HG02970 (cell line): ENCODE measurements at regions not wholly inside any gene's neighbourhood (a gene's known extent, or its start where the extent isn't known, plus 50 kb on each side); places are given as distances from the start of the nearest gene placed in this dataset.

Experiments used
- ATAC-seq: cut with Tn5 transposase; IDR thresholded peaks from one replicate; pipeline ENCODE4 v1.9.1; 2021; ENCODE audit warnings: mild to moderate bottlenecking, moderate library complexity, moderate number of reproducible peaks; ENCODE audit not compliant: unreplicated experiment, low FRiP score

- no peak for ATAC-seq
These were observed 151.0 kb downstream of the COX7C start for GRCh38 chr5:86768699-86769202.

DNA sequence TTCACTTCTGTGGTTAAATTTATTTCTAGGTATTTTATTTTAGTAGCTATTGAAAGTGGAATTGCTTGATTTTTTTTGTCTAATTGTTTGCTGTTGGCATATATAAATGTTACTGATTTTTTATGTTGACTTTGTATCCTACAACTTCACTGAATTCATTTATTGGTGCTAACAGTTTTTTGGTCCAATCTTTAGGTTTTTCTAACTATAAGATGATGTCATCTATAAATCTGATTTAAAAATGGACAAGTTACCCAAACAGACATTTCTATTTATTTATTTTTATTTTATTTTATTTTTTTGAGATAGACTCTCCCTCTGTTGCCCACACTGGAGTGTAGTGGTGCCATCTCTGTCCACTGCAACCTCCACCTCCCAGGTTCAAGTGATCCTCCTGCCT, 162.3 kb downstream of the COX7C start:
- ATAC-seq: no peak

DNA sequence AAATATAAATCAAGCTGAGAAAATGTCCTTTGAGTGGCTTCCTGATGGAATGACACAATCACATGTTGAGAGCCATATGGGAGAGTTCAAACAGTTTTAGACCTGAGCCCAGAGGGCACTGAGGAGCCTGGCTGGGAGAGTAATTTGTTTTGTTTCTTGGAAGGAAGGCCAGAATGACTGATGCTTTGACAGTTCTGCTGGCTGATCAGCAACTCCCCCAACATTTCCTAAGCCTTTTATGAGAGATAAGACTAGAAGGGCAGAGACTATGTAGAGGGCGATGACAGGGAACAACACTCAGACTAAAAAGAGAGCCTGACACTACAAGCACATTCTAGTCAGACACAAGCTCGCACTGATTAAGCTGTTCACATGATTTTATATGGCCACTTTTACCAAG, 169.2 kb downstream of the COX7C start:
- no peak for ATAC-seq

GRCh38 chr5:86795659-86796058, 177.9 kb downstream of the COX7C start:
- no peak for ATAC-seq

DNA sequence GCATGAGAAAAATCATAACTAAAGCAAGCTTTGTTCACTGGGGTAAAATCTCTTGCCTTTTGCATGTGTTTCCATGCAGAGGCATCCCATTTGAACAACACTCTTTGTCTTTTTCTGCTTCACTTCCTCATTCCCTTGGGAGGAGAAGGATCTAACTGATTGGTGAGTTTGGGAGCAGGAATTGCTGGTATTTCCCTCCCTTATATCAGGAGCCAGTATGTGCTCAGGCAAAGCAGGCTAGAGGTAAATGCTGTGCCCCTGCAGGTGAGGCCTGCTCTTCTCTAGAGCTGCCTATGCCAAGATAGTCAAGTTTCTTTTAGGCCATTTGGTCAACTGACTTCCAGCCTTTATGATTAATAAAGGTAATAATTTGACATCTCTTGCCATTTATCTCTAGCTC, 179.9 kb downstream of the COX7C start:
- no peak for ATAC-seq

DNA sequence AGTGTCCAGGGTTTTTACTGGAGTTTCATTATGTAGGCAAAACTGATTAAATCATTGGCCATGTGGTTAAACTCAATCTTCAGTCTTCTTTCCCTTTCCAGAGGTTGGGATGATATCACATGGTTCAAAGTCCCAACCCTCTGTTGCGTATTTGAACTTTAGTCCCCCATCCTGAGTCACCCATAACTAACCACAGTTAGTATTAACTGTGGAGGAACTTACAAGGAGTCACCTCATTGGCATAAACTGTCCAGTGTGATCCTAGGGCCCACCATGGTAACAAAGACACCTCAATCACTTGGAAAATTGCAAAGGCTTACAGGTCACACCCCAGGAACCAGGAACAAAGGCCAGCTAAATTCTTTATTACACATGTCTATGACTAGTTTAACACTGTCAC, 188.5 kb downstream of the COX7C start:
- no peak for ATAC-seq

- ATAC-seq: no peak
These were observed 189.6 kb downstream of the COX7C start for GRCh38 chr5:86807046-86808031.

- ATAC-seq: no peak
These were observed 196.6 kb downstream of the COX7C start for GRCh38 chr5:86814315-86814714.

DNA sequence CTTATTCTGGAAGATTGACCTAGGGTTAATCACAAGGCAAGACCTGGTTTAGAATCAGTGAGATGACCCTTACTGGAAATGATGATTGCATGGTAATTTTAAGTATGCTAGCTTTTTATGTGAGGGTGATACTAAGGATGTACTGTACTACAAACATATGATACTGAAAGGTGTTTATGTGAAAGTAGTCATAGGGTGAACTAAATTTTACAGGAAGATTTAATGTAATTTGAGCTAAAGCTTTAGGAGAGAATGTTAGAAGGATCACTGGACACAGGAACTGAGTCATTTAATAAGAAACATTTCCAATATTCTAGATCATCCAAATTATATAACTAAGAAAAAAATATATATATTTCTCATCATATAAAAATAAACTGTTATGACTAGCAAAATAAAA, 197.2 kb downstream of the COX7C start:
- no peak for ATAC-seq

GRCh38 chr5:86824637-86825036, 206.9 kb downstream of the COX7C start:
- no peak for ATAC-seq

- ATAC-seq: no peak
These were observed 213.4 kb downstream of the COX7C start for GRCh38 chr5:86831128-86831527.

DNA sequence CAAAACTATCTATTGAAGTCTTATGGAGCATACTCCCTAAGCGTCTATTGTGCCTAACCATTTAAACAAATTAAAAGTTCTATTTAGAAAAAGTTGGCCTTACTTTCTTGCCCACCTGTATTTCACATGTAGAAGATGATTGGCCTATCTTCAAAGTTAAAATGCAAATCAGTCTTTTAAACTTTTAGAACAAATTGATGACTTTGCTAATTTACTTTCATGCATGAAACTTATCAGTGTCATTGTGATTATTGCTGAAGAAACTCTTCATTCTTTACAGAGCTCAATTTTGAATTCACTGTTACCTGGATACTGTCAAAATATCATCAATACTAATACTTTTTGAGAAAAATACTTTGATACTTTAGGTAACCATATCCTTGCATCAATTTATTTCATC, 216.1 kb downstream of the COX7C start:
- no peak for ATAC-seq

DNA sequence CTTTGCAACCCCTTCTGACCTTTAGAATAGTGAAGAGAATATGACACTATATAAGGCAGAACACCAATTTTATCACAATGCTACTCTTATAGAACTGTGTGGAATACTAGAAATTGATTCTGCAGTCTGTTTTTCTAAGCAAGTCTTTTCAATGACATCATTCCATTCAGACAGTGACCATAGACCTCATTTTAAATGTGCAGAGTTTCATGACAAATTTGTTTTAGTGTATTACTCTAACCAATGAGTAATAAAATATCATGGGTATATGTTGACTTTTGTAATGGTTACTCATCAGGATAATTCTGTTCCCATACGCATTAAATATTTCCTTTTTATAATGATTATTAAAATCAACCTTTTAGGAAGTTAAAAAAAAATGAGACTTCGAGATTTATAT, 219.9 kb downstream of the COX7C start:
- no peak for ATAC-seq

DNA sequence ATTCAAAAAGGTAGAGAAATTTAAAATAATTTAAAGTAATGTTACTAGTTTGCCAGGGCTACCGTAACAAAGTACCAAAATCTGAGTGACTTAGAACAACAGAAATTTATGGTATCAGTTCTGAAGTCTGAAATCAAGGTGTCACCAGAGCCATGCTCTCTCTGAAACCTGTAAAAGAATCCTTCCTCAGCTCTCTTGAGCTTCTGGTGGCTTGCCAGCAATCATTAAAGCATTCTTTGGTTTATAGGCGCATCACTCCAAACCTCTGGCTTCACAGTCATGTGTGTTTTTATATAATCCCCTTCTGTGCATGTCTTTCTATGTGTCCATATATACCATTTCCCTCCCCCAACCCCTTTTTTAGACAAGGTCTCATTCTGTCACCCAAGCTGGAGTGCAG, 220.3 kb downstream of the COX7C start:
- ATAC-seq: no peak

DNA sequence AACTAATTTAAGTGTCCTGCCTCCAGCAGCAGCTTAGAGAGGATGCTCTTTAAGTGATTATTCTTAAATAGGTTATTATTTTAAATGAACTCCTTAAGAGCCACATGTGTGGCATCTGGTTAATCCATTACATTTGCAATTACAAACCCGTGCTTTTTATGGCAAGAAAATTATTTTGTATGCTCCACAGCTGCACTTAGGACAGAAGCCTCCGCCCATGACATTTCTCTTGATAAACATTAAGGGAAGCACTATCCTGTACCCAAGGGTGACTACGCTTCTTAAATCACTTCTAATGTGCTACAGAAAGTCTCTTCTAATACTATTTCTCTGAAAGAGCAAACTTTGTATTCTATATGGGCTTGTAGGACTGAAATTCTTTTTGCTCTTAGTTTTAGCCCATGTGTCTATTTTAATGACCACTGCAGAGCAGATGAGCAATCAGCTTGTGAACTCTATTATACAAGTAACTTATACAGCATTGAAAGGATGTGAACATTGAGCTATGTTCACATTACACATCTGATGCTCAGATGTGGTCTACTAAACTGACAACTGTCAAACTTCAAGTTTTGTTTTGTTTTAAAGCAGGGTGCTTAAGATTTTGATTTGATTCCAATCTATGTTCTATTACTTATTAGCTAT, 223.4 kb downstream of the COX7C start:
- no peak for ATAC-seq

- ATAC-seq: no peak
These were observed 240.7 kb downstream of the COX7C start for GRCh38 chr5:86858442-86858841.

DNA sequence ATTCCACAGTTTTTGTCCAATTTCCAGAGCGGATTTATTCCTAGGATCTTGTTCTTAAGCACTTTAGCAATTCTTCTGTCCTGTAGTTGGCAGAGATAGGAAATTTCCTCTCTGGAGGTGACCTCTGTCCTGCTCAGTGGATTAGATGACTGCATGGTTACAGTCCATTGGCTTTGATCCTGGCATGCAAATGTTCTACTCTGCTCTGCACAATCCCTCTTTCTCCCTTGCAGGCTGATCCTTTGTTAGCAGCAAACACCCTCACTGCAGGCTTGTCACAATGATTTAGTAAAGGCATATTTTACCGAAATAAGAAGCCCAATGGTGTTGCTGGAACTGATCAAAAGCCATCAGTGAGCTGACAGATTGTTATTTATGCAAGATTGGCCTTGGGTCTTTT, 243.8 kb downstream of the COX7C start:
- ATAC-seq: no peak

DNA sequence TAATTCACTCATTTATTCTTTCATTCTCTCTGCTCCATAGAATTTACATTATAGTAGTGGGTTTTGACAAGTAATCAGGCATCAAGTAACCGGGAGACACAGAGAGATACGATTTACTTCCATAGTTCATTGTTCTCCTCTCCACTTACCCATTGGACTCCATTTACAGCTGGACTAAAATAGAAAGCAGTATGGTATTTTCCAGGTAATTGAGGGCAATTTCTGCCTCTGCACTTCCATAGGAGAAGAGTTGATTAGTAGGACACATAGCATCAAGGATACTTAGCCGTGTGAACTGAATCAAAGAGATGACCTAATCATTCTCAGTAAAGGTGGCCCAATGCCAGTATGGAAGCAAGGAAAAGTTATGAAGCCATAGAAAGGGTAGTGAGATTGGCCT, 244.4 kb downstream of the COX7C start:
- no peak for ATAC-seq

DNA sequence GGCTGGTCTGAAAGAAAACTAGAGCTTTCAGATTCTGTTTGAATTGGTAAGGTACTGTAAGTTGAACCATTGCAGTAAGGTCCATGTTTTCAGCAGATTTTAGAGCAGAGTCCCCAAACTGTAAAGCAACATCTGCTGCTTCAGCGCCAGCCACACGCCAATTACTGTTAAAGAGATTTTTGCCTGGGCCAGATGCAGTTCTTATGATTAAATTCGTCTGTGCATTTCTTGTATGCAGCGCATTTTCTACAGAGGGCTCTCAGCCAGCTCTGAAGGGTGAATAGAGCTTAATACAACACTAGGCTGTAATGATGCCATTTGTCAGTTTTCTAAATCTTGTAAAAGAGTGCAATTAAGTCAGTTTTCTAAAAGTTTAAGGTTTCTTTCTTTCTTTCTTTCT, 246.3 kb downstream of the COX7C start:
- ATAC-seq: no peak

DNA sequence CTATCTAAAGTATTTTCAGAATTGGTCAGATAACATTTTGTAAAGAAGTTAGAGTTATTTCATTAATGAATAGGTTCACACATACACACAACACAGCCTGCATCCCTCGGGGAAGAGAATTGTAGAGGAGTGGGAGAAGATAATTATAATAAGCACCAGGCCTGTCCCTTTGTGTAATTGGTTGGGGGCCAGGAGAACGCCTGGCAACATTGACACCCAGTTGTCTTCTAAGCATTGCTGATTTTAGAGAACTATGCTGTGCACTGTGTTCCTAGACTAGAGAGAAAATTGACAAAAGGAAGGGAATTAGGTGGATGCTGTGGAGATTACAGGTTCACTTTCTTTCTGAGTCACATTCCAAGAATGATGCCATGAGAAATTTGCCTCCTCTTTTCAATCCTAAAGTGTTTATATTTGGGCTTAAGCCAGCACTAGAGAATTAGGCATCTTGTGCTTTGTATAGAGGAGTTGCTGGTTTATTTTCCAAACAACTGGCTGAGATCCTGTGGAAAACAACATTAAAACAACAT, 247.6 kb downstream of the COX7C start:
- no peak for ATAC-seq

DNA sequence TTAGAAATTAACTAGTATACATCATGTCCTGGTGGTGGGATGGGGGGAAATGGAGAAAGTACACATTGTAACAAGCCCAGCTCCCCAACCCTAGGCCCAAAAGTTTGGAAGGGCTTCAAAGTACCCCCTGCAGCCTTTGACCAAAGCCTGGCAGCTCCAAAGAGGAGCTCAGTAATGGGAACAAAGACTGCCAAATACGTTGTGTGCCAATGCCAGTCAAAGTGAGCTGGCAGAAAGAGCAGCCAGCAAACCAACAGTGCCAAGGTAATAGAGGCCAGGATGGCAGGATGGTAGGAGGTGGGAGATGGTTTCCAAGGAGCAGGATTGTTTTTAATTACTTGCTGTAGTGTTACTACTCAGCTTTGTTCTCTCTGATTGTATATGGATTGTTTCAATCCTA, 248.3 kb downstream of the COX7C start:
- no peak for ATAC-seq
